Neural progenitor cell (in vitro differentiated cells): ENCODE measurements at regions not wholly inside any gene's neighbourhood (a gene's known extent, or its start where the extent isn't known, plus 50 kb on each side); places are given as distances from the start of the nearest gene placed in this dataset.

ENCODE experiments used
- DNase-seq: peaks from one replicate; pipeline ENCODE4 v3.0.0-alpha.2; 2016; ENCODE audit warnings: low spot score
- H2AFZ ChIP-seq: fragments of 200-600 bp; sonication (generic); replicated peaks from 2 replicates; pipeline ENCODE4 v1.6.1; 2016; ENCODE audit warnings: antibody characterized with exemption
- H3F3A ChIP-seq: fragments of 200-600 bp; sonication (generic); 2 replicates; pipeline ENCODE4 v1.6.1; 2016; ENCODE audit warnings: antibody characterized with exemption, low read depth
- H3K27ac ChIP-seq: fragments of 200-600 bp; sonication (generic); 2 replicates; pipeline ENCODE4 v1.5.1; 2016; ENCODE audit warnings: mild to moderate bottlenecking
- H3K27me3 ChIP-seq: fragments of 200-600 bp; sonication (generic); 2 replicates; pipeline ENCODE4 v1.6.1; 2016; ENCODE audit warnings: mild to moderate bottlenecking, moderate library complexity
- H3K36me3 ChIP-seq: fragments of 200-600 bp; sonication (generic); 2 replicates; pipeline ENCODE4 v1.5.1; 2016
- H3K4me1 ChIP-seq: fragments of 200-600 bp; sonication (generic); 2 replicates; pipeline ENCODE4 v1.6.1; 2016; ENCODE audit warnings: mixed run types
- H3K4me2 ChIP-seq: fragments of 200-600 bp; sonication (generic); 2 replicates; pipeline ENCODE4 v1.6.1; 2016
- H3K4me3 ChIP-seq: fragments of 200-600 bp; sonication (generic); 2 replicates; pipeline ENCODE4 v1.5.1; 2016
- H3K79me2 ChIP-seq: fragments of 200-600 bp; sonication (generic); 2 replicates; pipeline ENCODE4 v1.6.1; 2016; ENCODE audit warnings: low read depth
- H3K9ac ChIP-seq: fragments of 200-600 bp; sonication (generic); 2 replicates; pipeline ENCODE4 v1.6.1; 2016
- H3K9me3 ChIP-seq: fragments of 200-600 bp; sonication (generic); 2 replicates; pipeline ENCODE4 v1.5.1; 2016; ENCODE audit warnings: low read depth
- H4K20me1 ChIP-seq: fragments of 200-600 bp; sonication (generic); 2 replicates; pipeline ENCODE4 v1.6.1; 2016; ENCODE audit warnings: low read depth
- H3K27ac Mint-ChIP-seq: 3 replicates; pipeline ENCODE4 v1.8.0; 2021; ENCODE audit warnings: mixed read lengths
- H3K27me3 Mint-ChIP-seq: 2 replicates; pipeline ENCODE4 v1.8.0; 2022; ENCODE audit warnings: low read depth, mild to moderate bottlenecking, inconsistent platforms, moderate library complexity, mixed read lengths; ENCODE audit not compliant: insufficient read depth
- H3K36me3 Mint-ChIP-seq: 3 replicates; pipeline ENCODE4 v1.8.0; 2021; ENCODE audit warnings: mixed read lengths
- H3K4me1 Mint-ChIP-seq: 3 replicates; pipeline ENCODE4 v1.8.0; 2021; ENCODE audit warnings: mixed read lengths
- H3K4me3 Mint-ChIP-seq: 3 replicates; pipeline ENCODE4 v1.8.0; 2021; ENCODE audit warnings: mild to moderate bottlenecking, moderate library complexity, mixed read lengths
- H3K9me3 Mint-ChIP-seq: 3 replicates; pipeline ENCODE4 v1.8.0; 2020; ENCODE audit warnings: mixed read lengths
- EZH2 ChIP-seq: fragments of 200-600 bp; sonication (generic); IDR thresholded peaks from 2 replicates; pipeline ENCODE4 v1.6.1; 2017; ENCODE audit warnings: antibody characterized with exemption, mild to moderate bottlenecking, moderate library complexity
- EZH2phosphoT487 ChIP-seq: fragments of 200-600 bp; sonication (generic); IDR thresholded peaks from 2 replicates; pipeline ENCODE4 v1.6.1; 2017; ENCODE audit warnings: antibody characterized with exemption
- TF ChIP-seq, protein P1 (sequence below): fragments of 200-600 bp; sonication (generic); IDR thresholded peaks from 2 replicates; pipeline ENCODE4 v1.5.1; 2017; ENCODE audit warnings: antibody characterized with exemption, mild to moderate bottlenecking

DNA sequence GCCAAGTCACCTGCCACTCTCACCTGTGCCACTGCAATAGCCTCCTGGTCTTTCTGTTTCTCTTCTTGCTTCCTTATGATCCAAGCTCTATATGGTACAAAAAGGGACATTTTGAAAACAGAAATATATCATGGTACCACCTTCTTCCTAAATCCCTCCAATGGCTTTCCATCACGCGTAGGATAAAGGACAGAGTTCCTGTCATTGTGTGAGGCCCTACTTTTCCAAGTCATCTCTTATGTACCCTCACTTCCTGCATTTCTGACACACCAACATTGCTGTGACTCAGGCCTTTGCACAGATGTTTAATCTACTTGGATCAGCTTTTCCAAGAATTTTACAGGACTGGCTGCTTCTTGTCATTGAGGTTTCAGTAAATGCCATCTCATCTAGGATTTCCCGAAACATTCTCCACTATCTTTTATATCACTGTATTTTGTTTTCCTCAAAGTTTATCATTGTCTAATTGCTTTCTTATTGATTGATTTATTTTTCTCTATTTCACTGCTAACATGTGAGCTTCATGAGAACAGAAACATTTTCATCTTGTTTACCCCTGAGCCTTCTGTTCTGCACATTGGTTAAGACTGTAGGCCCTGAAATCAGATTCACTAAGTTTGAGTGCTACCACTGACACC is 426.1 kb upstream of the FANCL start:
- H3K4me3 ChIP-seq = no peak overlapping the region
- no peak for DNase-seq
- no peak overlapping the region for H3K9ac ChIP-seq
- no peak overlapping the region for H3K27ac Mint-ChIP-seq
- no peaks in the 10 kb centered on the region for H4K20me1 ChIP-seq
- no peaks in the 10 kb centered on the region for H3K79me2 ChIP-seq
- no peaks in the 10 kb centered on the region for H3K27me3 ChIP-seq
- no peak overlapping the region for H2AFZ ChIP-seq
- no peaks in the 10 kb centered on the region for H3K4me1 ChIP-seq
- H3K36me3 Mint-ChIP-seq = no peaks in the 10 kb centered on the region
- H3K9me3 Mint-ChIP-seq = peaks cover 2% of the 10 kb centered on the region
- TF ChIP-seq EZH2phosphoT487 (no peak), EZH2 (no peak)
- TF ChIP-seq, protein P1, sequence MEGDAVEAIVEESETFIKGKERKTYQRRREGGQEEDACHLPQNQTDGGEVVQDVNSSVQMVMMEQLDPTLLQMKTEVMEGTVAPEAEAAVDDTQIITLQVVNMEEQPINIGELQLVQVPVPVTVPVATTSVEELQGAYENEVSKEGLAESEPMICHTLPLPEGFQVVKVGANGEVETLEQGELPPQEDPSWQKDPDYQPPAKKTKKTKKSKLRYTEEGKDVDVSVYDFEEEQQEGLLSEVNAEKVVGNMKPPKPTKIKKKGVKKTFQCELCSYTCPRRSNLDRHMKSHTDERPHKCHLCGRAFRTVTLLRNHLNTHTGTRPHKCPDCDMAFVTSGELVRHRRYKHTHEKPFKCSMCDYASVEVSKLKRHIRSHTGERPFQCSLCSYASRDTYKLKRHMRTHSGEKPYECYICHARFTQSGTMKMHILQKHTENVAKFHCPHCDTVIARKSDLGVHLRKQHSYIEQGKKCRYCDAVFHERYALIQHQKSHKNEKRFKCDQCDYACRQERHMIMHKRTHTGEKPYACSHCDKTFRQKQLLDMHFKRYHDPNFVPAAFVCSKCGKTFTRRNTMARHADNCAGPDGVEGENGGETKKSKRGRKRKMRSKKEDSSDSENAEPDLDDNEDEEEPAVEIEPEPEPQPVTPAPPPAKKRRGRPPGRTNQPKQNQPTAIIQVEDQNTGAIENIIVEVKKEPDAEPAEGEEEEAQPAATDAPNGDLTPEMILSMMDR = no peak
- H3K36me3 ChIP-seq = no peaks in the 10 kb centered on the region
- H3K27ac ChIP-seq = no peak overlapping the region
- no peak overlapping the region for H3K4me2 ChIP-seq
- no peaks in the 10 kb centered on the region for H3K9me3 ChIP-seq
- peaks cover 2% of the 10 kb centered on the region for H3K27me3 Mint-ChIP-seq
- no peak overlapping the region for H3K4me3 Mint-ChIP-seq
- H3K4me1 Mint-ChIP-seq = no peaks in the 10 kb centered on the region
- H3F3A ChIP-seq = no peaks in the 10 kb centered on the region

DNA sequence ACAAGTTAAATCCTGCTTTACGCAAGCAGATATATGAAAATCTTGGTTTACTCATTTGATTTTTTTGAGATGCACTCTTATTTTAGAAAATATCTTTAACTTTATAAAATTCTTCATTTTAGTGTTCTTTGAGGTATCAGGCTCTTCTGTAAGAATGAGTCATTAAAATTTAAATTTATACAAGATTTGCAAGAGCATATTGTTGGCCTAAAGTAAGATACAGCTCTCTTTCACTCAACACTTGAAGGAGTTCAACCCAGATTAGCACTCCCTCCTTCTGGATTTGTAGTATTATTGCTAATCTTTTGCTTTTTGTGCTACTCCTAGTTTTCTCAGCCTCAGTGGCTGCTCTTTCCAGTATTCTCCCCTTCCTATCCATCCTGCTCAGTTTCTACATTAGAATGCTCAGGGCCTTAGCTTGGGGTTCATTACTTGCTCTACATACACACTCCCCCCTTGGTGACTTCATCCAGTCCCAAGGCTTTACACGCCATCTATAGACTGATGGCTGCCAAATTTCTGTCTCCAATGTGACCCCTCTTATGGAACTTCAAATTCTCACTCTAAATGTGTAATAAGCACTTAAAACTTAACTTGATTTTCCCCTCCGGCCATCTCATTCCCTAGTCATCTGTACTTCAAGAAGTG is 425.3 kb upstream of the FANCL start:
- H4K20me1 ChIP-seq = no peaks in the 10 kb centered on the region
- Mint-ChIP-seq H3K36me3 (no peaks in the 10 kb centered on the region), H3K4me3 (no peak overlapping the region), H3K27me3 (peaks cover 2% of the 10 kb centered on the region), H3K27ac (no peak overlapping the region), H3K9me3 (peaks cover 2% of the 10 kb centered on the region), H3K4me1 (no peaks in the 10 kb centered on the region)
- no peak overlapping the region for H3K27ac ChIP-seq
- no peak overlapping the region for H3K9ac ChIP-seq
- no peaks in the 10 kb centered on the region for H3K36me3 ChIP-seq
- no peaks in the 10 kb centered on the region for H3K27me3 ChIP-seq
- H3F3A ChIP-seq = no peaks in the 10 kb centered on the region
- H3K4me2 ChIP-seq = no peak overlapping the region
- no peak for TF ChIP-seq EZH2phosphoT487
- TF ChIP-seq, protein P1 = no peak
- no peak for TF ChIP-seq EZH2
- DNase-seq = no peak
- H3K4me3 ChIP-seq = no peak overlapping the region
- H3K79me2 ChIP-seq = no peaks in the 10 kb centered on the region
- no peak overlapping the region for H2AFZ ChIP-seq
- H3K9me3 ChIP-seq = no peaks in the 10 kb centered on the region
- no peaks in the 10 kb centered on the region for H3K4me1 ChIP-seq

DNA sequence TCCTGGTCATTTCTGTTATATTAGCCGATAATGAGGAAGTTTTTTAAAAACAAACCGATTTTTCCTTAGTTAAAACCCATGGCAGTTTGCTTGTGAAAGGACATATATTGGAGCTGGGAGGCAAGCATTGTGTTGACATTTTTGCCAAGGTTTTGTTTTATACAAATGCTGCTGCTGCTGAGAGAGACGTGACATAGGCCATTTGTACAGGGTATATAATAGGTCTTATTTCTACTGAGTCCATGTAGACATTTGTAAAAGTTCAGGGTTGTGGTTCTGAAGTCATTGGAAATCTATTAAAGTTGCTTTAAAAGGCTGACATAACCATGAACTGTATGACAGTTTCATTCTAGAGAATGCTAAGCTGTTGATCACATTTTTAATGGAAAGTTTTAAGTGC is 424.0 kb upstream of the FANCL start:
- Histone ChIP-seq H3F3A (no peaks in the 10 kb centered on the region), H3K4me3 (no peak overlapping the region), H3K79me2 (no peaks in the 10 kb centered on the region), H3K4me1 (no peaks in the 10 kb centered on the region), H4K20me1 (no peaks in the 10 kb centered on the region), H2AFZ (no peak overlapping the region), H3K27me3 (no peaks in the 10 kb centered on the region), H3K36me3 (no peaks in the 10 kb centered on the region), H3K27ac (no peak overlapping the region), H3K9me3 (no peaks in the 10 kb centered on the region), H3K4me2 (no peak overlapping the region), H3K9ac (no peak overlapping the region)
- TF ChIP-seq, protein P1 = no peak
- TF ChIP-seq EZH2 (no peak), EZH2phosphoT487 (no peak)
- DNase-seq = no peak
- no peak overlapping the region for H3K27ac Mint-ChIP-seq
- peaks cover 2% of the 10 kb centered on the region for H3K27me3 Mint-ChIP-seq
- H3K4me3 Mint-ChIP-seq = no peak overlapping the region
- H3K4me1 Mint-ChIP-seq = no peaks in the 10 kb centered on the region
- H3K9me3 Mint-ChIP-seq = peaks cover 2% of the 10 kb centered on the region
- H3K36me3 Mint-ChIP-seq = no peaks in the 10 kb centered on the region
